GM23338 (cell line): ENCODE measurements at regions not wholly inside any gene's neighbourhood (a gene's known extent, or its start where the extent isn't known, plus 50 kb on each side); places are given as distances from the start of the nearest gene placed in this dataset.

Source experiments
- ATAC-seq: fragments of 200-7000 bp; cut with Tn5 transposase; 3 replicates; pipeline ENCODE4 v1.9.1; 2020
- DNase-seq: peaks from one replicate; pipeline ENCODE4 v3.0.0-alpha.2; 2015; ENCODE audit warnings: low spot score
- H2AFZ ChIP-seq: fragments of 200-600 bp; sonication (generic); 2 replicates; pipeline ENCODE4 v1.8.0; 2016; ENCODE audit warnings: antibody characterized with exemption, mild to moderate bottlenecking, moderate library complexity
- H3F3A ChIP-seq: fragments of 200-600 bp; sonication (generic); replicated peaks from 2 replicates; pipeline ENCODE4 v1.8.0; 2017; ENCODE audit warnings: antibody characterized with exemption, mixed run types, low read depth
- H3K27ac ChIP-seq: fragments of 200-600 bp; sonication (generic); 2 replicates; pipeline ENCODE4 v1.6.1; 2016; ENCODE audit warnings: low read depth
- H3K27me3 ChIP-seq: fragments of 200-600 bp; sonication (generic); 2 replicates; pipeline ENCODE4 v1.8.0; 2016; ENCODE audit warnings: mild to moderate bottlenecking, mixed run types, moderate library complexity; ENCODE audit not compliant: insufficient read depth
- H3K36me3 ChIP-seq: fragments of 200-600 bp; sonication (generic); 2 replicates; pipeline ENCODE4 v1.8.0; 2016; ENCODE audit warnings: mild to moderate bottlenecking; ENCODE audit not compliant: insufficient read depth
- H3K4me1 ChIP-seq: fragments of 200-600 bp; sonication (generic); 2 replicates; pipeline ENCODE4 v1.8.0; 2016; ENCODE audit warnings: mild to moderate bottlenecking, moderate library complexity; ENCODE audit not compliant: insufficient read depth
- H3K4me2 ChIP-seq: fragments of 200-600 bp; sonication (generic); 2 replicates; pipeline ENCODE4 v1.7.1; 2017; ENCODE audit warnings: mixed run types
- H3K4me3 ChIP-seq: fragments of 200-600 bp; sonication (generic); 2 replicates; pipeline ENCODE4 v1.6.1; 2016; ENCODE audit warnings: mixed run types
- H3K79me2 ChIP-seq: fragments of 200-600 bp; sonication (generic); replicated peaks from 2 replicates; pipeline ENCODE4 v1.8.0; 2017; ENCODE audit warnings: mild to moderate bottlenecking; ENCODE audit not compliant: insufficient read depth
- H3K9me2 ChIP-seq: fragments of 200-600 bp; sonication (generic); 2 replicates; pipeline ENCODE4 v1.8.0; 2017; ENCODE audit not compliant: insufficient read depth
- H4K20me1 ChIP-seq: fragments of 200-600 bp; sonication (generic); replicated peaks from 2 replicates; pipeline ENCODE4 v1.8.0; 2017; ENCODE audit warnings: mild to moderate bottlenecking; ENCODE audit not compliant: insufficient read depth
- H3K27ac Mint-ChIP-seq: 2 replicates; pipeline ENCODE4 v1.8.0; 2020; ENCODE audit warnings: inconsistent platforms, mild to moderate bottlenecking, moderate library complexity, mixed read lengths
- H3K27me3 Mint-ChIP-seq: 3 replicates; pipeline ENCODE4 v1.8.0; 2022; ENCODE audit warnings: low read depth, mild to moderate bottlenecking, moderate library complexity, mixed read lengths, inconsistent platforms; ENCODE audit not compliant: insufficient read depth, poor library complexity
- H3K36me3 Mint-ChIP-seq: 3 replicates; pipeline ENCODE4 v1.8.0; 2021; ENCODE audit warnings: low read depth, mild to moderate bottlenecking, inconsistent platforms, moderate library complexity, mixed read lengths
- H3K4me1 Mint-ChIP-seq: 3 replicates; pipeline ENCODE4 v1.8.0; 2020; ENCODE audit warnings: mild to moderate bottlenecking, inconsistent platforms, mixed read lengths
- H3K4me3 Mint-ChIP-seq: 3 replicates; pipeline ENCODE4 v1.8.0; 2021; ENCODE audit warnings: moderate library complexity, mild to moderate bottlenecking, inconsistent platforms, mixed read lengths
- H3K9me3 Mint-ChIP-seq: 3 replicates; pipeline ENCODE4 v1.8.0; 2020; ENCODE audit warnings: moderate library complexity, mild to moderate bottlenecking, inconsistent platforms, mixed read lengths
- CREB1 ChIP-seq: fragments of 250-450 bp; sonication (Bioruptor Pico); IDR thresholded peaks from 2 replicates; pipeline ENCODE4 v1.5.0; 2020; ENCODE audit warnings: low read depth, mild to moderate bottlenecking, moderate library complexity
- EZH2 ChIP-seq: fragments of 200-600 bp; sonication (generic); IDR thresholded peaks from one replicate; pipeline ENCODE4 v1.8.0; 2017; ENCODE audit warnings: antibody characterized with exemption, mild to moderate bottlenecking, low read depth; ENCODE audit not compliant: unreplicated experiment
- EZH2phosphoT487 ChIP-seq: fragments of 200-600 bp; sonication (generic); IDR thresholded peaks from one replicate; pipeline ENCODE4 v1.8.1; 2018; ENCODE audit warnings: antibody characterized with exemption; ENCODE audit not compliant: unreplicated experiment
- JUNB ChIP-seq: IDR thresholded peaks from one replicate; pipeline ENCODE4 v1.6.1; 2016; ENCODE audit warnings: antibody characterized with exemption; ENCODE audit not compliant: unreplicated experiment
- NANOG ChIP-seq: IDR thresholded peaks from 2 replicates; pipeline ENCODE4 v1.6.1; 2016; ENCODE audit warnings: antibody characterized with exemption, borderline replicate concordance
- POLR2AphosphoS5 ChIP-seq: IDR thresholded peaks from 2 replicates; pipeline ENCODE4 v1.6.1; 2016; ENCODE audit warnings: antibody characterized with exemption, low read depth
- STAT1 ChIP-seq: IDR thresholded peaks from one replicate; pipeline ENCODE4 v1.6.1; 2016; ENCODE audit warnings: antibody characterized with exemption; ENCODE audit not compliant: unreplicated experiment
- ZNF114 ChIP-seq: fragments of 250-450 bp; sonication (Bioruptor Pico); IDR thresholded peaks from 2 replicates; pipeline ENCODE4 v1.5.0; 2020; ENCODE audit warnings: mild to moderate bottlenecking, moderate library complexity
- ZNF331 ChIP-seq: fragments of 250-450 bp; sonication (Bioruptor Pico); IDR thresholded peaks from 2 replicates; pipeline ENCODE4 v1.5.0; 2020; ENCODE audit warnings: low read depth, mild to moderate bottlenecking, moderate library complexity
- TF ChIP-seq, protein P1 (sequence below): IDR thresholded peaks from 2 replicates; pipeline ENCODE4 v1.6.1; 2016; ENCODE audit warnings: antibody characterized with exemption
- TF ChIP-seq, protein P2 (sequence below), 2 experiments: fragments of 200-600 bp in 1 of 2; sonication (generic) in 1 of 2; conservative IDR thresholded peaks; 2 replicates each; pipeline versions ENCODE4 v1.5.1 to v1.6.1; 2016 to 2017; ENCODE audit warnings: antibody characterized with exemption in 2 of 2, low read depth in 2 of 2, mild to moderate bottlenecking in 2 of 2, moderate library complexity in 1 of 2
- TF ChIP-seq, protein P3 (sequence below): fragments of 250-450 bp; sonication (Bioruptor Pico); IDR thresholded peaks from 2 replicates; pipeline ENCODE4 v1.5.0; 2020; ENCODE audit warnings: mild to moderate bottlenecking, moderate library complexity
- TF ChIP-seq, protein P4 (sequence below): IDR thresholded peaks from one replicate; pipeline ENCODE4 v1.6.1; 2018; ENCODE audit warnings: antibody characterized with exemption; ENCODE audit not compliant: unreplicated experiment

DNA sequence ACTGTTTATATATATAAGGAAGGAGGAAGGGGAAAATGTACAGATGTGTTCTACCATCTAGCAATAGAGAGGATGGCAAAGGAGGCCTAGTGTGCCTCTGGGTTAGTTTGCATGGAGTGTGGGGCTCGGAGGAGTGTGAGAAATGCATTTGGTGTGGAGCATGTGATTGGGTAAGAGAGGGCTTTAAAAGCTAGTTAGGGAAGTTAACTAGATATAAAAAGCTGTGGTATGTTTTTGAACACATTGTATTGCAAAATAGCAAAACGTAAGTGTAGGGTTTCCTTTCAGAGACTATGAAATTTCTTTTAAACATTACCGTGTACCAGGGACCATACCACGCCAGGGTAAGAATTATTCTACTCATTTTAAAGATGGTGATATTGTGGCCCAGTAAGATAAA lies 53.3 kb upstream of the STXBP6 start:
- no peak for DNase-seq
- H3K9me2 ChIP-seq = no peaks in the 10 kb centered on the region
- no peak overlapping the region for H3K4me3 Mint-ChIP-seq
- H3K27ac ChIP-seq = no peak overlapping the region
- no peak overlapping the region for H3K4me2 ChIP-seq
- H3K36me3 ChIP-seq = no peaks in the 10 kb centered on the region
- H3K4me1 ChIP-seq = 0 out of 2 replicates have a peak, but pooled peaks cover 3% of the 10 kb centered on the region
- no peak overlapping the region for H3K4me3 ChIP-seq
- no peaks in the 10 kb centered on the region for H3K79me2 ChIP-seq
- H3F3A ChIP-seq = no peaks in the 10 kb centered on the region
- TF ChIP-seq EZH2phosphoT487 (no peak), POLR2AphosphoS5 (no peak), EZH2 (no peak), JUNB (no peak), CREB1 (no peak), ZNF114 (no peak), ZNF331 (CRISPR knock-in tag) (no peak), NANOG (no peak), STAT1 (no peak)
- TF ChIP-seq, protein P1, sequence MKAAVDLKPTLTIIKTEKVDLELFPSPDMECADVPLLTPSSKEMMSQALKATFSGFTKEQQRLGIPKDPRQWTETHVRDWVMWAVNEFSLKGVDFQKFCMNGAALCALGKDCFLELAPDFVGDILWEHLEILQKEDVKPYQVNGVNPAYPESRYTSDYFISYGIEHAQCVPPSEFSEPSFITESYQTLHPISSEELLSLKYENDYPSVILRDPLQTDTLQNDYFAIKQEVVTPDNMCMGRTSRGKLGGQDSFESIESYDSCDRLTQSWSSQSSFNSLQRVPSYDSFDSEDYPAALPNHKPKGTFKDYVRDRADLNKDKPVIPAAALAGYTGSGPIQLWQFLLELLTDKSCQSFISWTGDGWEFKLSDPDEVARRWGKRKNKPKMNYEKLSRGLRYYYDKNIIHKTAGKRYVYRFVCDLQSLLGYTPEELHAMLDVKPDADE = no peak
- TF ChIP-seq, protein P2, sequence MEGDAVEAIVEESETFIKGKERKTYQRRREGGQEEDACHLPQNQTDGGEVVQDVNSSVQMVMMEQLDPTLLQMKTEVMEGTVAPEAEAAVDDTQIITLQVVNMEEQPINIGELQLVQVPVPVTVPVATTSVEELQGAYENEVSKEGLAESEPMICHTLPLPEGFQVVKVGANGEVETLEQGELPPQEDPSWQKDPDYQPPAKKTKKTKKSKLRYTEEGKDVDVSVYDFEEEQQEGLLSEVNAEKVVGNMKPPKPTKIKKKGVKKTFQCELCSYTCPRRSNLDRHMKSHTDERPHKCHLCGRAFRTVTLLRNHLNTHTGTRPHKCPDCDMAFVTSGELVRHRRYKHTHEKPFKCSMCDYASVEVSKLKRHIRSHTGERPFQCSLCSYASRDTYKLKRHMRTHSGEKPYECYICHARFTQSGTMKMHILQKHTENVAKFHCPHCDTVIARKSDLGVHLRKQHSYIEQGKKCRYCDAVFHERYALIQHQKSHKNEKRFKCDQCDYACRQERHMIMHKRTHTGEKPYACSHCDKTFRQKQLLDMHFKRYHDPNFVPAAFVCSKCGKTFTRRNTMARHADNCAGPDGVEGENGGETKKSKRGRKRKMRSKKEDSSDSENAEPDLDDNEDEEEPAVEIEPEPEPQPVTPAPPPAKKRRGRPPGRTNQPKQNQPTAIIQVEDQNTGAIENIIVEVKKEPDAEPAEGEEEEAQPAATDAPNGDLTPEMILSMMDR (conservative IDR thresholded peaks at IDR 0.05; ENCODE audit: low read depth in 2 of 2) = no peak
- TF ChIP-seq, protein P3, sequence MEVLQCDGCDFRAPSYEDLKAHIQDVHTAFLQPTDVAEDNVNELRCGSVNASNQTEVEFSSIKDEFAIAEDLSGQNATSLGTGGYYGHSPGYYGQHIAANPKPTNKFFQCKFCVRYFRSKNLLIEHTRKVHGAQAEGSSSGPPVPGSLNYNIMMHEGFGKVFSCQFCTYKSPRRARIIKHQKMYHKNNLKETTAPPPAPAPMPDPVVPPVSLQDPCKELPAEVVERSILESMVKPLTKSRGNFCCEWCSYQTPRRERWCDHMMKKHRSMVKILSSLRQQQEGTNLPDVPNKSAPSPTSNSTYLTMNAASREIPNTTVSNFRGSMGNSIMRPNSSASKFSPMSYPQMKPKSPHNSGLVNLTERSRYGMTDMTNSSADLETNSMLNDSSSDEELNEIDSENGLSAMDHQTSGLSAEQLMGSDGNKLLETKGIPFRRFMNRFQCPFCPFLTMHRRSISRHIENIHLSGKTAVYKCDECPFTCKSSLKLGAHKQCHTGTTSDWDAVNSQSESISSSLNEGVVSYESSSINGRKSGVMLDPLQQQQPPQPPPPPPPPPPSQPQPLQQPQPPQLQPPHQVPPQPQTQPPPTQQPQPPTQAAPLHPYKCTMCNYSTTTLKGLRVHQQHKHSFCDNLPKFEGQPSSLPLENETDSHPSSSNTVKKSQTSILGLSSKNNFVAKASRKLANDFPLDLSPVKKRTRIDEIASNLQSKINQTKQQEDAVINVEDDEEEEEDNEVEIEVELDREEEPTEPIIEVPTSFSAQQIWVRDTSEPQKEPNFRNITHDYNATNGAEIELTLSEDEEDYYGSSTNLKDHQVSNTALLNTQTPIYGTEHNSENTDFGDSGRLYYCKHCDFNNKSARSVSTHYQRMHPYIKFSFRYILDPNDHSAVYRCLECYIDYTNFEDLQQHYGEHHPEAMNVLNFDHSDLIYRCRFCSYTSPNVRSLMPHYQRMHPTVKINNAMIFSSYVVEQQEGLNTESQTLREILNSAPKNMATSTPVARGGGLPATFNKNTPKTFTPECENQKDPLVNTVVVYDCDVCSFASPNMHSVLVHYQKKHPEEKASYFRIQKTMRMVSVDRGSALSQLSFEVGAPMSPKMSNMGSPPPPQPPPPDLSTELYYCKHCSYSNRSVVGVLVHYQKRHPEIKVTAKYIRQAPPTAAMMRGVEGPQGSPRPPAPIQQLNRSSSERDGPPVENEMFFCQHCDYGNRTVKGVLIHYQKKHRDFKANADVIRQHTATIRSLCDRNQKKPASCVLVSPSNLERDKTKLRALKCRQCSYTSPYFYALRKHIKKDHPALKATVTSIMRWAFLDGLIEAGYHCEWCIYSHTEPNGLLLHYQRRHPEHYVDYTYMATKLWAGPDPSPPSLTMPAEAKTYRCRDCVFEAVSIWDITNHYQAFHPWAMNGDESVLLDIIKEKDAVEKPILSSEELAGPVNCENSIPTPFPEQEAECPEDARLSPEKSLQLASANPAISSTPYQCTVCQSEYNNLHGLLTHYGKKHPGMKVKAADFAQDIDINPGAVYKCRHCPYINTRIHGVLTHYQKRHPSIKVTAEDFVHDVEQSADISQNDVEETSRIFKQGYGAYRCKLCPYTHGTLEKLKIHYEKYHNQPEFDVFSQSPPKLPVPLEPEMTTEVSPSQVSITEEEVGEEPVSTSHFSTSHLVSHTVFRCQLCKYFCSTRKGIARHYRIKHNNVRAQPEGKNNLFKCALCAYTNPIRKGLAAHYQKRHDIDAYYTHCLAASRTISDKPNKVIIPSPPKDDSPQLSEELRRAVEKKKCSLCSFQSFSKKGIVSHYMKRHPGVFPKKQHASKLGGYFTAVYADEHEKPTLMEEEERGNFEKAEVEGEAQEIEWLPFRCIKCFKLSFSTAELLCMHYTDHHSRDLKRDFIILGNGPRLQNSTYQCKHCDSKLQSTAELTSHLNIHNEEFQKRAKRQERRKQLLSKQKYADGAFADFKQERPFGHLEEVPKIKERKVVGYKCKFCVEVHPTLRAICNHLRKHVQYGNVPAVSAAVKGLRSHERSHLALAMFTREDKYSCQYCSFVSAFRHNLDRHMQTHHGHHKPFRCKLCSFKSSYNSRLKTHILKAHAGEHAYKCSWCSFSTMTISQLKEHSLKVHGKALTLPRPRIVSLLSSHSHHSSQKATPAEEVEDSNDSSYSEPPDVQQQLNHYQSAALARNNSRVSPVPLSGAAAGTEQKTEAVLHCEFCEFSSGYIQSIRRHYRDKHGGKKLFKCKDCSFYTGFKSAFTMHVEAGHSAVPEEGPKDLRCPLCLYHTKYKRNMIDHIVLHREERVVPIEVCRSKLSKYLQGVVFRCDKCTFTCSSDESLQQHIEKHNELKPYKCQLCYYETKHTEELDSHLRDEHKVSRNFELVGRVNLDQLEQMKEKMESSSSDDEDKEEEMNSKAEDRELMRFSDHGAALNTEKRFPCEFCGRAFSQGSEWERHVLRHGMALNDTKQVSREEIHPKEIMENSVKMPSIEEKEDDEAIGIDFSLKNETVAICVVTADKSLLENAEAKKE (CRISPR knock-in tag) = no peak
- TF ChIP-seq, protein P4, sequence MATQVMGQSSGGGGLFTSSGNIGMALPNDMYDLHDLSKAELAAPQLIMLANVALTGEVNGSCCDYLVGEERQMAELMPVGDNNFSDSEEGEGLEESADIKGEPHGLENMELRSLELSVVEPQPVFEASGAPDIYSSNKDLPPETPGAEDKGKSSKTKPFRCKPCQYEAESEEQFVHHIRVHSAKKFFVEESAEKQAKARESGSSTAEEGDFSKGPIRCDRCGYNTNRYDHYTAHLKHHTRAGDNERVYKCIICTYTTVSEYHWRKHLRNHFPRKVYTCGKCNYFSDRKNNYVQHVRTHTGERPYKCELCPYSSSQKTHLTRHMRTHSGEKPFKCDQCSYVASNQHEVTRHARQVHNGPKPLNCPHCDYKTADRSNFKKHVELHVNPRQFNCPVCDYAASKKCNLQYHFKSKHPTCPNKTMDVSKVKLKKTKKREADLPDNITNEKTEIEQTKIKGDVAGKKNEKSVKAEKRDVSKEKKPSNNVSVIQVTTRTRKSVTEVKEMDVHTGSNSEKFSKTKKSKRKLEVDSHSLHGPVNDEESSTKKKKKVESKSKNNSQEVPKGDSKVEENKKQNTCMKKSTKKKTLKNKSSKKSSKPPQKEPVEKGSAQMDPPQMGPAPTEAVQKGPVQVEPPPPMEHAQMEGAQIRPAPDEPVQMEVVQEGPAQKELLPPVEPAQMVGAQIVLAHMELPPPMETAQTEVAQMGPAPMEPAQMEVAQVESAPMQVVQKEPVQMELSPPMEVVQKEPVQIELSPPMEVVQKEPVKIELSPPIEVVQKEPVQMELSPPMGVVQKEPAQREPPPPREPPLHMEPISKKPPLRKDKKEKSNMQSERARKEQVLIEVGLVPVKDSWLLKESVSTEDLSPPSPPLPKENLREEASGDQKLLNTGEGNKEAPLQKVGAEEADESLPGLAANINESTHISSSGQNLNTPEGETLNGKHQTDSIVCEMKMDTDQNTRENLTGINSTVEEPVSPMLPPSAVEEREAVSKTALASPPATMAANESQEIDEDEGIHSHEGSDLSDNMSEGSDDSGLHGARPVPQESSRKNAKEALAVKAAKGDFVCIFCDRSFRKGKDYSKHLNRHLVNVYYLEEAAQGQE = no peak
- 0 out of 2 replicates have a peak overlapping the region, but pooled peaks have one; percentile 60 for H2AFZ ChIP-seq
- no peaks in the 10 kb centered on the region for H3K36me3 Mint-ChIP-seq
- no peaks in the 10 kb centered on the region for H3K27me3 Mint-ChIP-seq
- H4K20me1 ChIP-seq = no peaks in the 10 kb centered on the region
- ATAC-seq = no peak
- H3K27ac Mint-ChIP-seq = no peak overlapping the region
- H3K9me3 Mint-ChIP-seq = no peaks in the 10 kb centered on the region
- peaks cover 3% of the 10 kb centered on the region; the same call in 2 of the 3 replicates for H3K4me1 Mint-ChIP-seq
- no peaks in the 10 kb centered on the region for H3K27me3 ChIP-seq
